Activated naive CD8-positive, alpha-beta T cell treated with anti-CD3 and anti-CD28 coated beads, Interleukin-2, amount 10 ng/mL, durations not matched to agents 7 days and 5 days (primary cell): ENCODE measurements at regions not wholly inside any gene's neighbourhood (a gene's known extent, or its start where the extent isn't known, plus 50 kb on each side); places are given as distances from the start of the nearest gene placed in this dataset.

Experiments
- ATAC-seq: fragments of 150-1000 bp; cut with Tn5 transposase; one replicate; pipeline ENCODE4 v1.10.0; 2021; ENCODE audit warnings: low read depth, moderate library complexity
- POLR2A ChIA-PET: fragments of 350-600 bp; sonication (Branson Sonifier 250); formaldehyde crosslinking; loops from one replicate; lab custom pipeline; 2021; ENCODE audit warnings: antibody characterized with exemption; lab: Charles Lee
- DNase-seq: peaks from one replicate; pipeline ENCODE4 v3.0.0; 2021
- H3K27ac Mint-ChIP-seq: one replicate; pipeline ENCODE4 v1.8.0; 2022; ENCODE audit warnings: mild to moderate bottlenecking, mixed read lengths
- H3K27me3 Mint-ChIP-seq: one replicate; pipeline ENCODE4 v1.8.0; 2022; ENCODE audit warnings: mild to moderate bottlenecking, moderate library complexity, mixed read lengths
- H3K36me3 Mint-ChIP-seq: one replicate; pipeline ENCODE4 v1.8.0; 2021; ENCODE audit warnings: mild to moderate bottlenecking, mixed read lengths
- H3K4me1 Mint-ChIP-seq: one replicate; pipeline ENCODE4 v1.8.0; 2021; ENCODE audit warnings: mixed read lengths
- H3K4me3 Mint-ChIP-seq: one replicate; pipeline ENCODE4 v1.8.0; 2022; ENCODE audit warnings: mild to moderate bottlenecking, moderate library complexity, mixed read lengths
- H3K9me3 Mint-ChIP-seq: one replicate; pipeline ENCODE4 v1.8.0; 2021; ENCODE audit warnings: mixed read lengths

DNA sequence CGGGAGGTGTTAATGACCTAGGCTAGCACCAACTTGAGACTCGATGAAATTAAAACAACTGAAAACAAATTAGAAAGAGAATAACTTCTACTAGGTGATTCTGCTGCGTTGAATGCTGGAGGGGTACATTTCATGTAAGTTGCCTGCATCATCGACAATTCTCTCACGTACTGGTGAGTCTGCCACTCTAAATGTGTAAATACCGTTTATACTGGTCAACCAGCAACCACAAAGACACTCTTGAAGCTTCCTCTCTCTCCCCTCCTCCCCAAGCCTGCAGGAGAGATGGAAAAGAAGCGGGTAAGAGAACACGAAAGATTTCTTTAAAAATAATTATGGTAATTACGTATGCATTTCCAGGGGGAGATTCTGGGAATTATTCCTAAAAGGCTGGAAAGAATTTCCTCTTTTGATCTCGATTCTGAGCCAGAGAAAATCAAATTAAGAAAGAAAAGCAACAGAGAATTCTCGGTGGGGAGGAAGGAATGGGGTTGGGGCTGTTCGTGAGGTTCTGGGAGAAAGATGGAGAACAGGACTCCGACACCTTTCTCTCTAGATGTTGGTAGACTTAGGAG is 68.6 kb upstream of the MRTFB start:
- Mint-ChIP-seq H3K36me3 (no peaks in the 10 kb centered on the region), H3K27ac (no peak overlapping the region), H3K4me1 (peaks cover 13% of the 10 kb centered on the region), H3K9me3 (no peaks in the 10 kb centered on the region), H3K27me3 (peaks cover 12% of the 10 kb centered on the region), H3K4me3 (no peak overlapping the region)
- ATAC-seq (no peak), DNase-seq (no peak)
- POLR2A ChIA-PET = no interaction called here

DNA sequence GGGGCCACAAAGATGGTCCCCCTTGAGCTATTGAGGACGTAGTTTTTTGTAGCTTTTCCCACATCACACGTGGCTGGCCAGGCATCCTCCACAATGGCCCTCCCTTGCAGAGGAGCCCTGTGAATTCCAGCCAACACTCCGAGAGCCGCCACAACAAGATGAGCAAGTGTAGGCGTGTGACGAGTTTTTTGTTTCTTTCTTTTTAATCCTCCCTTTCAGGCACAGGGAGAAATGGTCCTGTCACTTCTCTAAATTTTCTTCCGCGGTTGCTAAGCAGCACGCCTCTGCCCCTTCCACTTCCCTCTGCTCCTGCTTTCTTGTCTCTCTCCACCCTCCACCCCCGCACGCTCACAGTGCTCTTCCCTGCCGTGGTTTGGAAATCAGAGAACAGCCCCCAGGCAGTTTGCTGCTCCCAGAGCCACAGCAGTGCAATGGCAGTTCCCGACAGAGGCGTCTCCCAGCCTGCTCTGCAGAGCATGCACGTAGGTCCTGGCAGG is 68.0 kb upstream of the MRTFB start:
- H3K27me3 Mint-ChIP-seq = peaks cover 12% of the 10 kb centered on the region
- no peak for DNase-seq
- H3K4me3 Mint-ChIP-seq = peak overlapping the region; percentile 32
- peaks cover 9% of the 10 kb centered on the region for H3K4me1 Mint-ChIP-seq
- POLR2A ChIA-PET = no interaction called here
- no peak for ATAC-seq
- H3K27ac Mint-ChIP-seq = no peak overlapping the region
- H3K36me3 Mint-ChIP-seq = no peaks in the 10 kb centered on the region
- no peaks in the 10 kb centered on the region for H3K9me3 Mint-ChIP-seq

GRCh38 chr16:14004031-14004728 is 66.9 kb upstream of the MRTFB start:
- POLR2A ChIA-PET = no interaction called here
- DNase-seq = no peak
- peaks cover 15% of the 10 kb centered on the region for H3K27me3 Mint-ChIP-seq
- H3K4me3 Mint-ChIP-seq = no peak overlapping the region
- no peaks in the 10 kb centered on the region for H3K36me3 Mint-ChIP-seq
- no peaks in the 10 kb centered on the region for H3K9me3 Mint-ChIP-seq
- peaks cover 9% of the 10 kb centered on the region for H3K4me1 Mint-ChIP-seq
- ATAC-seq = no peak
- no peak overlapping the region for H3K27ac Mint-ChIP-seq

DNA sequence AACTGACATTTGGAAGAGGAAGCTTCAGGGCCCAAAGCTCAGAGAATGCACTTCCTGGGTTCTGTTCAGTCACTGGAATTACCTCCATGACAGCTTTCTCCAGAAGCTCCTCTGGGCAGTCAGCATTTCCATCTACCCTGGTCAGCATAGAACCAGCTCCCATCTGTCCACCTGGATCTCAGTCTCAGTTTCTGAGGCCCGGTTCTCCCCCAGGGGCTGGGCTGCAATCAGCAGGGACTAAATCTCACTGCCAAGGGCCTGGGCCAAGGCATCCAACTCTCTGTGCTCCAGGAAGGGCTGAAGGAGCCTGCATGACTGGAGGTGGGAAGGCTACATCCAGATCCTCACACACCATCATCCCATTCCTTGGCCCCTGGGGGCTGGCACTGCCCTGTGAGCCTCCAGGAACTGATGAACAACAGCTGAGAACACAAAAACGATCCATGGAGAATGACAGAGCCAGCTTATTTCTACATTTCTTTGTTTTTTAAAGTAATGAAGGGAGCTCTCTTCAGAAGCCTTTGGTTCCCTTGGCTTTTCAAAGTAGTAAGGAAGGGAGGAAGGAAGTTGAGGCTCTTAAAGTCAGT is 66.3 kb upstream of the MRTFB start:
- no peak overlapping the region for H3K4me3 Mint-ChIP-seq
- no peak overlapping the region for H3K27ac Mint-ChIP-seq
- POLR2A ChIA-PET = no interaction called here
- peaks cover 20% of the 10 kb centered on the region for H3K27me3 Mint-ChIP-seq
- no peaks in the 10 kb centered on the region for H3K9me3 Mint-ChIP-seq
- no peaks in the 10 kb centered on the region for H3K36me3 Mint-ChIP-seq
- peaks cover 9% of the 10 kb centered on the region for H3K4me1 Mint-ChIP-seq
- ATAC-seq (no peak), DNase-seq (no peak)

GRCh38 chr16:14005335-14005734 is 65.8 kb upstream of the MRTFB start:
- H3K36me3 Mint-ChIP-seq = no peaks in the 10 kb centered on the region
- no peak for ATAC-seq
- POLR2A ChIA-PET = no interaction called here

GRCh38 chr16:14007450-14007849 is 63.7 kb upstream of the MRTFB start:
- Mint-ChIP-seq H3K4me1 (peaks cover 8% of the 10 kb centered on the region), H3K27ac (no peak overlapping the region), H3K9me3 (no peaks in the 10 kb centered on the region), H3K36me3 (no peaks in the 10 kb centered on the region), H3K27me3 (peaks cover 18% of the 10 kb centered on the region), H3K4me3 (no peak overlapping the region)
- DNase-seq (no peak), ATAC-seq (no peak)
- POLR2A ChIA-PET = no interaction called here

More at GRCh38 chr16:14005335-14005734, 65.8 kb upstream of the MRTFB start:
- Mint-ChIP-seq H3K27me3 (peaks cover 23% of the 10 kb centered on the region), H3K4me1 (peaks cover 9% of the 10 kb centered on the region), H3K4me3 (no peak overlapping the region), H3K27ac (no peak overlapping the region), H3K9me3 (no peaks in the 10 kb centered on the region)
- DNase-seq = no peak

DNA sequence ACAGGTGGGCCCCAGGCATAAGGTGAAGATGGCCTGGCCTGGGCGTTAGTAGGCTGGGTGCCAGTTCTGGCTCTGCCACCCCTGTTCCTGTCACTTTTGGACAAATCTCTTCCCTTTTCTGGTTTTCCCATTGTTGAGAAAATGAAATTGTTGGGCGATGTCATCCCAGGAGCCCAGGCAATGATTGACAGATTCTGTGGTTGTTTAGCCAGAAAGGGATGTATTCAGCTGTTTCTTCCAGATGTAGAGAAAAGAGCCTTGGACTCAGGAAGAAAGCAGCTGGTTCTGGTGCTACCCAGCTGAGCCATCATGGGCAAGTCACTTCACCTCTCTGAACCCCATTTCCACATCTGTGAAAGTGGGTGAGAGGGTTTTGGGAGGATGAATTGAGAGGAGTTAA is 60.1 kb upstream of the MRTFB start:
- Mint-ChIP-seq H3K36me3 (no peaks in the 10 kb centered on the region), H3K27ac (no peak overlapping the region), H3K4me1 (peaks cover 5% of the 10 kb centered on the region), H3K9me3 (no peaks in the 10 kb centered on the region), H3K4me3 (no peak overlapping the region), H3K27me3 (peaks cover 18% of the 10 kb centered on the region)
- DNase-seq (no peak), ATAC-seq (no peak)
- POLR2A ChIA-PET = no interaction called here

DNA sequence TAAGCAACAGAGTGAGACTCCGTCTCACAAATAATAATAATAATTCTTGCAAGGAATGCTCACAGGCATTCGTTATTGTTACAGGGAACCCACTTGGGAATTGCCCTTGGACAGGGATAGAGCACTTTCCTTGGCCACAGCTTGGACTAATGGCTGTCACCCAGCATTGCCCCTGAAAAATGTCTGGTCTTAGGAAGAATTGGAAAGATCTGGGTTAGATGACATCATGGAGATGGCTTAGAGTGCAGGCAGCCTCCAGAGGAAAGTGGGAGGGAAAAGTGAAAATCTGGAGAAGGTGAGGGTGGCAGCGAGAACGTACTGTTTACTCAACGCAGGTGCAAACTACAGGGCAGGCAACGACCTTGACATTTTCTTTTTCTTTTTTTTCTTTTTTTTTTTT is 59.3 kb upstream of the MRTFB start:
- POLR2A ChIA-PET = no interaction called here
- Mint-ChIP-seq H3K27ac (no peak overlapping the region), H3K4me1 (peaks cover 5% of the 10 kb centered on the region)

DNA sequence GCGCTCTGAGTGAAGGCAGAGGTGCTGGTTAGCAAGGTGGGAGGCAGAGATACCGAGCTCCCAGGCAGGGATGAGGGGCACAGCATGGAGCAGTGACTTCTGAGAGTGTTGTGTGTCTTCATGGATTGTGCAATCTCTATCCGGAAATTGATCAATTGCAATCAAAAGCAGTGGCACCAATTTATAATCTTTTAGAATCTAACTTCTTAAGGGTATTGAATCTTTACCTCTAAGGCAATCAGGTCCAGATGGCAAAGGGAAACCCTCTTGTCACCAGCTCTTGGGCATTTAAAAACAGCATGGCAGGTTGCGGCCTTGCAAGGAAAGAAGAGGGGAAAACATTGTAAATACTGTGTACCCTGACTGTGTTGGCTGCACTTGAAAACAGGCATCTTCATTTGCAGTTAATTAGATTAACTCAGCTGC is 58.0 kb upstream of the MRTFB start:
- Mint-ChIP-seq H3K9me3 (no peaks in the 10 kb centered on the region), H3K4me1 (peaks cover 4% of the 10 kb centered on the region), H3K27me3 (peaks cover 18% of the 10 kb centered on the region), H3K27ac (no peak overlapping the region), H3K36me3 (no peaks in the 10 kb centered on the region), H3K4me3 (no peak overlapping the region)
- ATAC-seq (no peak), DNase-seq (no peak)
- POLR2A ChIA-PET = no interaction called here

More for the DNA sequence above, 59.3 kb upstream of the MRTFB start:
- no peak for DNase-seq
- ATAC-seq = no peak
- H3K4me3 Mint-ChIP-seq = no peak overlapping the region
- no peaks in the 10 kb centered on the region for H3K36me3 Mint-ChIP-seq
- H3K27me3 Mint-ChIP-seq = peaks cover 18% of the 10 kb centered on the region
- no peaks in the 10 kb centered on the region for H3K9me3 Mint-ChIP-seq

GRCh38 chr16:14013571-14014283 is 57.4 kb upstream of the MRTFB start:
- POLR2A ChIA-PET = no interaction called here
- Mint-ChIP-seq H3K4me3 (no peak overlapping the region), H3K36me3 (no peaks in the 10 kb centered on the region), H3K27ac (no peak overlapping the region), H3K27me3 (peaks cover 15% of the 10 kb centered on the region), H3K9me3 (no peaks in the 10 kb centered on the region), H3K4me1 (peaks cover 4% of the 10 kb centered on the region)
- ATAC-seq (no peak), DNase-seq (no peak)

- Mint-ChIP-seq H3K4me1 (peaks cover 4% of the 10 kb centered on the region), H3K4me3 (no peak overlapping the region), H3K27me3 (peaks cover 15% of the 10 kb centered on the region), H3K36me3 (no peaks in the 10 kb centered on the region), H3K27ac (no peak overlapping the region), H3K9me3 (no peaks in the 10 kb centered on the region)
- DNase-seq (no peak), ATAC-seq (no peak)
- POLR2A ChIA-PET = no interaction called here
Measured at GRCh38 chr16:14014284-14014625, 56.9 kb upstream of the MRTFB start.

GRCh38 chr16:14015033-14015432 is 56.1 kb upstream of the MRTFB start:
- DNase-seq (no peak), ATAC-seq (no peak)
- Mint-ChIP-seq H3K4me3 (no peak overlapping the region), H3K27me3 (peaks cover 8% of the 10 kb centered on the region), H3K27ac (no peak overlapping the region), H3K36me3 (no peaks in the 10 kb centered on the region), H3K9me3 (no peaks in the 10 kb centered on the region), H3K4me1 (peaks cover 4% of the 10 kb centered on the region)
- POLR2A ChIA-PET = no interaction called here

- no peak for DNase-seq
- H3K4me3 Mint-ChIP-seq = no peak overlapping the region
- H3K27ac Mint-ChIP-seq = no peak overlapping the region
- H3K9me3 Mint-ChIP-seq = no peaks in the 10 kb centered on the region
- ATAC-seq = no peak
- POLR2A ChIA-PET = no interaction called here
- H3K4me1 Mint-ChIP-seq = peaks cover 4% of the 10 kb centered on the region
- H3K36me3 Mint-ChIP-seq = no peaks in the 10 kb centered on the region
- H3K27me3 Mint-ChIP-seq = peaks cover 7% of the 10 kb centered on the region
Measured at GRCh38 chr16:14015461-14015860, 55.7 kb upstream of the MRTFB start.
